HepG2 (cell line): ENCODE measurements at regions not wholly inside any gene's neighbourhood (a gene's known extent, or its start where the extent isn't known, plus 50 kb on each side); places are given as distances from the start of the nearest gene placed in this dataset.

ENCODE experiments used
- ATAC-seq: fragments of 200-7000 bp; cut with Tn5 transposase; 3 replicates; pipeline ENCODE4 v1.9.1; 2020; ENCODE audit warnings: mild to moderate bottlenecking, moderate library complexity
- BruUV-seq: library from RNA; stranded (reverse); fragments of 400-500 nt; replicated peaks from 2 replicates; lab custom pipeline; 2021; lab: Mats Ljungman, UMichigan
- CTCF ChIA-PET: fragments of 300-600 bp; formaldehyde crosslinking; extraction: SDS; loops from one replicate; lab custom pipeline; 2021; ENCODE audit warnings: low total read pairs, inconsistent platforms, low intra/inter-chr PET ratio; lab: Yijun Ruan, JAX
- POLR2A ChIA-PET: fragments of 350-600 bp; sonication (Branson Sonifier 250); formaldehyde crosslinking; loops from one replicate; lab custom pipeline; 2020; ENCODE audit warnings: antibody characterized with exemption, inconsistent platforms; lab: Yijun Ruan, JAX
- DNase-seq: peaks from one replicate; pipeline ENCODE4 v3.0.0-alpha.2; 2015; ENCODE audit warnings: low spot score
- FAIRE-seq: peaks from 3 replicates; lab custom pipeline; 2011; peaks lifted over from hg19 to GRCh38; lab: Jason Lieb, UNC
- H2AFZ ChIP-seq: one replicate; pipeline ENCODE4 v1.6.1; 2011; ENCODE audit warnings: low read length, inconsistent platforms
- H3K27ac ChIP-seq: fragments of 300-600 bp; 3 replicates; pipeline ENCODE4 v1.8.0; 2011; ENCODE audit warnings: mixed run types, mild to moderate bottlenecking, mixed read lengths, low read length, inconsistent platforms; ENCODE audit not compliant: insufficient read depth; ENCODE audit errors: extremely low read length
- H3K27me3 ChIP-seq, 2 experiments: fragments of 200-600 bp in 1 of 2; 2 replicates in 1 of 2; 3 replicates in 1 of 2; pipeline versions ENCODE4 v1.6.0 to v1.8.0; 2011; ENCODE audit warnings: low read length in 2 of 2, mild to moderate bottlenecking in 2 of 2, moderate library complexity in 2 of 2, inconsistent platforms in 1 of 2; ENCODE audit not compliant: insufficient read depth in 2 of 2, control insufficient read depth in 1 of 2
- H3K36me3 ChIP-seq, 2 experiments: fragments of 200-600 bp in 1 of 2; replicated peaks in 1 of 2; 2 replicates in 1 of 2; 3 replicates in 1 of 2; pipeline versions ENCODE4 v1.5.1 to v1.8.0; 2011; ENCODE audit warnings: low read length in 2 of 2, inconsistent platforms in 1 of 2; ENCODE audit not compliant: insufficient read depth in 2 of 2, control insufficient read depth in 1 of 2
- H3K4me1 ChIP-seq: 2 replicates; pipeline ENCODE4 v1.5.1; 2012; ENCODE audit warnings: low read length, inconsistent platforms; ENCODE audit not compliant: insufficient read depth
- H3K4me2 ChIP-seq: 2 replicates; pipeline ENCODE4 v1.6.0; 2011; ENCODE audit warnings: low read depth, low read length, inconsistent platforms
- H3K4me3 ChIP-seq, 3 experiments: fragments of 200-600 bp in 1 of 3; sonication (generic), shearing (Covaris generic) in 1 of 3; replicated peaks in 1 of 3; 2 replicates each; pipeline ENCODE4 v1.5.1; 2011 to 2016; ENCODE audit warnings: low read length in 3 of 3, inconsistent platforms in 2 of 3, low read depth in 2 of 3, mild to moderate bottlenecking in 2 of 3, control low read depth in 1 of 3, mixed read lengths in 1 of 3; ENCODE audit not compliant: insufficient read depth in 1 of 3
- H3K79me2 ChIP-seq: one replicate; pipeline ENCODE4 v1.6.1; 2011; ENCODE audit warnings: low read length, inconsistent platforms; ENCODE audit not compliant: insufficient read depth
- H3K9ac ChIP-seq: 2 replicates; pipeline ENCODE4 v1.6.0; 2011; ENCODE audit warnings: mild to moderate bottlenecking, low read depth, low read length, inconsistent platforms; ENCODE audit not compliant: insufficient read depth
- H3K9me3 ChIP-seq: 2 replicates; pipeline ENCODE4 v1.5.1; 2012; ENCODE audit warnings: mild to moderate bottlenecking, low read length
- H4K20me1 ChIP-seq: 2 replicates; pipeline ENCODE4 v1.6.0; 2011; ENCODE audit warnings: inconsistent platforms, mild to moderate bottlenecking, low read length, moderate library complexity; ENCODE audit not compliant: insufficient read depth
- GZF1 ChIP-seq: sonication (generic); formaldehyde crosslinking; IDR thresholded peaks from 2 replicates; pipeline ENCODE4 v1.5.1; 2020; ENCODE audit warnings: mild to moderate bottlenecking, missing genetic modification reagents
- HHEX ChIP-seq: IDR thresholded peaks from 2 replicates; pipeline ENCODE4 v1.6.1; 2016; ENCODE audit warnings: control low read depth
- HNF1B ChIP-seq: sonication (generic); formaldehyde crosslinking; IDR thresholded peaks from 2 replicates; pipeline ENCODE4 v1.5.1; 2020; ENCODE audit warnings: mild to moderate bottlenecking, moderate library complexity, missing genetic modification reagents
- IKZF5 ChIP-seq: IDR thresholded peaks from 2 replicates; pipeline ENCODE4 v1.6.1; 2018; ENCODE audit warnings: missing genetic modification reagents, mild to moderate bottlenecking, missing compliant biosample characterization
- MTERF4 ChIP-seq: sonication (generic); formaldehyde crosslinking; IDR thresholded peaks from 2 replicates; pipeline ENCODE4 v1.8.0; 2023; ENCODE audit warnings: mild to moderate bottlenecking, missing genetic modification reagents
- NFRKB ChIP-seq: fragments of 450-650 bp; IDR thresholded peaks from 2 replicates; pipeline ENCODE4 v1.6.1; 2017
- RBFOX2 ChIP-seq: fragments of 200-400 bp; formaldehyde crosslinking; IDR thresholded peaks from 2 replicates; pipeline ENCODE4 v1.6.1; 2017; ENCODE audit warnings: low read depth, mild to moderate bottlenecking, low read length
- SOX5 ChIP-seq: IDR thresholded peaks from 2 replicates; pipeline ENCODE4 v1.6.1; 2016; ENCODE audit warnings: borderline replicate concordance
- ZBTB2 ChIP-seq: sonication (generic); formaldehyde crosslinking; IDR thresholded peaks from 2 replicates; pipeline ENCODE4 v1.8.0; 2022; ENCODE audit warnings: low read depth, missing genetic modification reagents
- ZBTB8A ChIP-seq: sonication (generic); formaldehyde crosslinking; IDR thresholded peaks from 2 replicates; pipeline ENCODE4 v1.4.0; 2020; ENCODE audit warnings: mild to moderate bottlenecking, low read depth, missing genetic modification reagents, borderline replicate concordance
- ZNF83 ChIP-seq: sonication (generic); formaldehyde crosslinking; IDR thresholded peaks from 2 replicates; pipeline ENCODE4 v1.4.0; 2020; ENCODE audit warnings: missing genetic modification reagents, mild to moderate bottlenecking, borderline replicate concordance
- WGBS: methylation state at CpG from one replicate; pipeline ENCODE4 v1.1.6; 2017; ENCODE audit warnings: low lambda C conversion rate; 5-methylcytosine and 5-hydroxymethylcytosine counted together
- in situ Hi-C: cut with HindIII; loops from 2 replicates; pipeline ENCODE4 v1.10.0; 2017; ENCODE audit warnings: low pct_unique_long_range_greater_than_20kb; ENCODE audit not compliant: extremely low pct_ligation_motif_present
- intact Hi-C: fragments of 100-400 bp; cut with micrococcal nuclease; formaldehyde crosslinking; loops from one replicate; pipeline ENCODE4 v1.10.0; 2022; ENCODE audit not compliant: unreplicated experiment

- no peak for TF ChIP-seq ZBTB2 (CRISPR knock-in tag)
- TF ChIP-seq IKZF5 (CRISPR knock-in tag) = no peak
- TF ChIP-seq HNF1B (CRISPR knock-in tag) = no peak
- no peak for TF ChIP-seq GZF1 (CRISPR knock-in tag)
- no peaks in the 10 kb centered on the region for H3K36me3 ChIP-seq
- WGBS = 5% methylated on average over 1 of the region's 1 CpG
- ATAC-seq (no peak), DNase-seq (no peak), FAIRE-seq (no peak)
- in situ Hi-C loops (no loop called here), intact Hi-C loops (no loop called here)
- ChIA-PET POLR2A (no interaction called here), CTCF (no interaction called here)
- no peaks in the 10 kb centered on the region for H4K20me1 ChIP-seq
- no peak overlapping the region for H3K4me3 ChIP-seq
- H3K4me1 ChIP-seq = no peaks in the 10 kb centered on the region
- H3K4me2 ChIP-seq = no peak overlapping the region
- H3K27ac ChIP-seq = no peak overlapping the region
- BruUV-seq = no TSS peak
- H3K27me3 ChIP-seq = no peaks in the 10 kb centered on the region
- no peak overlapping the region for H2AFZ ChIP-seq
- H3K9ac ChIP-seq = no peak overlapping the region
- no peaks in the 10 kb centered on the region for H3K9me3 ChIP-seq
- no peaks in the 10 kb centered on the region for H3K79me2 ChIP-seq
These were observed 1093.8 kb upstream of the CDH9 start for GRCh38 chr5:28132151-28132550.

- Histone ChIP-seq H3K36me3 (no peaks in the 10 kb centered on the region), H3K4me2 (no peak overlapping the region), H3K4me1 (no peaks in the 10 kb centered on the region), H3K4me3 (no peak overlapping the region), H4K20me1 (no peaks in the 10 kb centered on the region), H3K27me3 (no peaks in the 10 kb centered on the region), H3K9ac (no peak overlapping the region), H3K27ac (no peak overlapping the region), H2AFZ (no peak overlapping the region), H3K79me2 (no peaks in the 10 kb centered on the region), H3K9me3 (peaks cover 7% of the 10 kb centered on the region)
- intact Hi-C loops = no loop called here
- CTCF ChIA-PET = no interaction called here
- no peak for DNase-seq
- in situ Hi-C loops = no loop called here
- POLR2A ChIA-PET = no interaction called here
- BruUV-seq = no TSS peak
- ATAC-seq = no peak
- FAIRE-seq = no peak
- TF ChIP-seq MTERF4 = no peak
- TF ChIP-seq RBFOX2 = no peak
- TF ChIP-seq SOX5 = no peak
- TF ChIP-seq ZBTB8A (CRISPR knock-in tag) = no peak
- TF ChIP-seq HHEX (CRISPR knock-in tag) = no peak
- no peak for TF ChIP-seq ZNF83 (CRISPR knock-in tag)
- no peak for TF ChIP-seq NFRKB
These were observed 1079.3 kb upstream of the CDH9 start for GRCh38 chr5:28117691-28118090.
